Keratinocyte (primary cell): ENCODE measurements at regions not wholly inside any gene's neighbourhood (a gene's known extent, or its start where the extent isn't known, plus 50 kb on each side); places are given as distances from the start of the nearest gene placed in this dataset.

Source experiments
- DNase-seq: peaks from one replicate; pipeline ENCODE4 v3.0.0-alpha.2; 2011; ENCODE audit warnings: low read depth, missing footprints, low spot score
- FAIRE-seq: peaks from 2 replicates; lab custom pipeline; 2011; peaks lifted over from hg19 to GRCh38; lab: Jason Lieb, UNC
- H2AFZ ChIP-seq: 2 replicates; pipeline ENCODE4 v1.6.0; 2012; ENCODE audit warnings: low read length, control low read depth, inconsistent platforms; ENCODE audit not compliant: control insufficient read depth
- H3K27ac ChIP-seq: 2 replicates; pipeline ENCODE4 v1.5.1; 2011; ENCODE audit warnings: low read length; ENCODE audit not compliant: control insufficient read depth, insufficient read depth
- H3K27me3 ChIP-seq: 3 replicates; pipeline ENCODE4 v1.6.0; 2011; ENCODE audit warnings: low read length; ENCODE audit not compliant: control insufficient read depth, insufficient read depth; ENCODE audit errors: extremely low read depth
- H3K36me3 ChIP-seq, 2 experiments: 2 replicates in 1 of 2; 3 replicates in 1 of 2; pipeline ENCODE4 v1.5.1; 2011; ENCODE audit warnings: low read length in 2 of 2, mild to moderate bottlenecking in 1 of 2; ENCODE audit not compliant: control insufficient read depth in 2 of 2, insufficient read depth in 2 of 2; ENCODE audit errors: extremely low read depth in 1 of 2
- H3K4me1 ChIP-seq: 3 replicates; pipeline ENCODE4 v1.5.1; 2011; ENCODE audit warnings: low read length; ENCODE audit not compliant: control insufficient read depth, insufficient read depth; ENCODE audit errors: extremely low read depth
- H3K4me2 ChIP-seq: 3 replicates; pipeline ENCODE4 v1.6.0; 2011; ENCODE audit warnings: low read depth, low read length; ENCODE audit not compliant: control insufficient read depth, insufficient read depth; ENCODE audit errors: extremely low read depth
- H3K4me3 ChIP-seq, 3 experiments: fragments of 200-600 bp in 1 of 3; sonication (generic) in 1 of 3; 2 replicates in 2 of 3; 3 replicates in 1 of 3; pipeline ENCODE4 v1.5.1; 2011 to 2016; ENCODE audit warnings: low read length in 3 of 3, mild to moderate bottlenecking in 3 of 3, control low read depth in 2 of 3, inconsistent platforms in 1 of 3, low read depth in 1 of 3, mixed read lengths in 1 of 3, mixed run types in 1 of 3, moderate library complexity in 1 of 3; ENCODE audit not compliant: control insufficient read depth in 2 of 3, insufficient read depth in 2 of 3; ENCODE audit errors: extremely low read depth in 1 of 3
- H3K79me2 ChIP-seq: 2 replicates; pipeline ENCODE4 v1.6.0; 2012; ENCODE audit warnings: low read length; ENCODE audit not compliant: control insufficient read depth, insufficient read depth
- H3K9ac ChIP-seq: 3 replicates; pipeline ENCODE4 v1.6.0; 2011; ENCODE audit warnings: low read length; ENCODE audit not compliant: control insufficient read depth, insufficient read depth; ENCODE audit errors: extremely low read depth
- H3K9me1 ChIP-seq: 3 replicates; pipeline ENCODE4 v1.6.0; 2011; ENCODE audit warnings: low read length; ENCODE audit not compliant: control insufficient read depth, insufficient read depth; ENCODE audit errors: extremely low read depth
- H3K9me3 ChIP-seq: 2 replicates; pipeline ENCODE4 v1.5.1; 2012; ENCODE audit warnings: low read depth, low read length; ENCODE audit not compliant: control insufficient read depth
- H4K20me1 ChIP-seq: 3 replicates; pipeline ENCODE4 v1.6.0; 2011; ENCODE audit warnings: low read length; ENCODE audit not compliant: control insufficient read depth, insufficient read depth; ENCODE audit errors: extremely low read depth
- CTCF ChIP-seq, 3 experiments: IDR thresholded peaks in 1 of 3; conservative IDR thresholded peaks in 1 of 3; optimal IDR thresholded peaks in 1 of 3; 2 replicates in 2 of 3; 3 replicates in 1 of 3; pipeline versions ENCODE3 to v1.5.1; 2011; ENCODE audit warnings: low read length in 3 of 3, mild to moderate bottlenecking in 3 of 3, moderate library complexity in 2 of 3, control low read depth in 1 of 3, inconsistent platforms in 1 of 3; ENCODE audit not compliant: insufficient read depth in 2 of 3; ENCODE audit errors: extremely low read depth in 1 of 3
- EZH2 ChIP-seq: IDR thresholded peaks from one replicate; pipeline ENCODE4 v1.6.1; 2012; ENCODE audit warnings: inconsistent platforms, mild to moderate bottlenecking, low read length, moderate library complexity
- dilution Hi-C: fragments of 300-500 bp; cut with MboI; formaldehyde crosslinking; loops from one replicate; pipeline ENCODE4 v1.7.0; 2020; ENCODE audit warnings: low sequenced_read_pairs; ENCODE audit not compliant: extremely low pct_ligation_motif_present

GRCh38 chr2:4937550-4937949 lies 754.6 kb upstream of the SOX11 start:
- no peak for FAIRE-seq

GRCh38 chr2:4938206-4938605 lies 754.0 kb upstream of the SOX11 start:
- no peaks in the 10 kb centered on the region for H3K9me3 ChIP-seq
- H3K79me2 ChIP-seq, result no peaks in the 10 kb centered on the region
- no peaks in the 10 kb centered on the region for H3K27me3 ChIP-seq
- H3K9me1 ChIP-seq, result no peaks in the 10 kb centered on the region
- H3K4me3 ChIP-seq, result no peak overlapping the region
- DNase-seq (no peak), FAIRE-seq (no peak)
- H3K9ac ChIP-seq, result no peak overlapping the region
- H4K20me1 ChIP-seq, result no peaks in the 10 kb centered on the region
- no peak overlapping the region for H3K4me2 ChIP-seq
- H2AFZ ChIP-seq, result no peak overlapping the region
- no peak for TF ChIP-seq CTCF (optimal IDR thresholded peaks at IDR 0.05 in 1 of 3, IDR thresholded peaks at IDR 0.05 in 1 of 3, conservative IDR thresholded peaks at IDR 0.05 in 1 of 3; ENCODE audit: extremely low read depth in 1 of 3, insufficient read depth in 2 of 3, low read length in 3 of 3)
- no peak for TF ChIP-seq EZH2
- H3K36me3 ChIP-seq, result no peaks in the 10 kb centered on the region
- no peaks in the 10 kb centered on the region for H3K4me1 ChIP-seq
- no peak overlapping the region for H3K27ac ChIP-seq
- dilution Hi-C loops, result no loop called here

More at GRCh38 chr2:4937550-4937949, 754.6 kb upstream of the SOX11 start:
- no peak for DNase-seq
- dilution Hi-C loops, result no loop called here
- Histone ChIP-seq H4K20me1 (no peaks in the 10 kb centered on the region), H3K4me3 (no peak overlapping the region), H3K79me2 (no peaks in the 10 kb centered on the region), H3K9me3 (no peaks in the 10 kb centered on the region), H3K4me2 (no peak overlapping the region), H3K9me1 (no peaks in the 10 kb centered on the region), H3K4me1 (no peaks in the 10 kb centered on the region), H3K27me3 (no peaks in the 10 kb centered on the region), H3K36me3 (no peaks in the 10 kb centered on the region), H3K27ac (no peak overlapping the region), H2AFZ (no peak overlapping the region), H3K9ac (no peak overlapping the region)
- no peak for TF ChIP-seq CTCF (optimal IDR thresholded peaks at IDR 0.05 in 1 of 3, IDR thresholded peaks at IDR 0.05 in 1 of 3, conservative IDR thresholded peaks at IDR 0.05 in 1 of 3; ENCODE audit: extremely low read depth in 1 of 3, insufficient read depth in 2 of 3, low read length in 3 of 3)
